ENCODE measurements at regions not wholly inside any gene's neighbourhood (a gene's known extent, or its start where the extent isn't known, plus 50 kb on each side); places are given as distances from the start of the nearest gene placed in this dataset.
"Not testable (repeated sequence)": the region's sequence is repeated elsewhere in the genome, so short reads cannot be mapped to it uniquely, and the experiment has no call there.

DNA sequence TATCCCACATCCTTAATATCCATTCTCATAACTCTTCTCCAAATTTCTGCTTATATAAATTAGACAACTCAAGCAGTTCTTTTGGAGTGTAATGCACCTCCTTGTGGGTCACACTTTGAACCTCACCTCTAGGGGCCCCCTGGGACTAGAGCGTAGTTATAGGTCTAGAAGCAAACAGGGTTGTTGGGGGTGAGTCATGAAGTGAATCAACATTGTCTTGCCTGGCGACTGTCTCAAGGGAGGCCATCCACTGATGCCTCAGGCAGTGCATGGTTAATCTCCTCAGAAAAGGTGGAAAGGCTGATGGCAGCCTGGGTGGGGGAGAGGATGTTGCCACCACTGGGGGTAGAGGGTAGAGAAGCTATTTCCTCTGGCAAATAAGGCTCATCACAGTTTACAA lies 129.1 kb downstream of the TNFRSF21 start:
- intact Hi-C loops (cut with DNase I; ENCODE audit: low total_unique reads), result no loop called here

GRCh38 chr6:47179286-47179685 lies 130.4 kb downstream of the TNFRSF21 start:
- peaks cover 0 to 3% (median 1%) of the 10 kb centered on the region in 4 donors for H3K4me1 ChIP-seq
- no peak overlapping the region for H3K27ac ChIP-seq
- no peaks in the 10 kb centered on the region for H3K36me3 ChIP-seq
- no peak overlapping the region for H3K4me3 ChIP-seq
- intact Hi-C loops (cut with DNase I; ENCODE audit: low total_unique reads) (no loop called here), in situ Hi-C loops (cut with MboI; ENCODE audit: low pct_ligation_motif_present in 1 of 4, low pct_unique_long_range_greater_than_20kb in 1 of 4, low sequenced_read_pairs in 3 of 4) (no loop called here)
- no peaks in the 10 kb centered on the region for H3K27me3 ChIP-seq
- no peaks in the 10 kb centered on the region for H3K9me3 ChIP-seq
- no peak for DNase-seq
- no peak for TF ChIP-seq POLR2A (IDR thresholded peaks at IDR 0.05)
- no peak for TF ChIP-seq POLR2AphosphoS5 (IDR thresholded peaks at IDR 0.05)
- TF ChIP-seq EP300 (IDR thresholded peaks at IDR 0.05; ENCODE audit: low read depth), result no peak
- no peak for TF ChIP-seq CTCF (IDR thresholded peaks at IDR 0.05)

More for the DNA sequence above, 129.1 kb downstream of the TNFRSF21 start:
- no peaks in the 10 kb centered on the region for H3K9me3 ChIP-seq
- no peak overlapping the region for H3K4me3 ChIP-seq
- 86% methylated on average over 2 of the region's 2 CpGs; no CpG with 5 or more reads in 1 of the 2 donors for WGBS, 2 donors (ENCODE audit: low coverage in 1 of 2)
- TF ChIP-seq POLR2AphosphoS5 (IDR thresholded peaks at IDR 0.05) (no peak), POLR2A (IDR thresholded peaks at IDR 0.05) (no peak)
- H3K27ac ChIP-seq, result no peak overlapping the region
- H3K36me3 ChIP-seq, result no peaks in the 10 kb centered on the region
- in situ Hi-C loops (cut with MboI; ENCODE audit: low pct_ligation_motif_present in 1 of 4, low pct_unique_long_range_greater_than_20kb in 1 of 4, low sequenced_read_pairs in 3 of 4), result no loop called here
- DNase-seq, result no peak
- H3K27me3 ChIP-seq, result no peaks in the 10 kb centered on the region
- peaks cover 0 to 3% (median 1%) of the 10 kb centered on the region in 4 donors for H3K4me1 ChIP-seq

- no peaks in the 10 kb centered on the region for H3K36me3 ChIP-seq
- no peak overlapping the region for H3K27ac ChIP-seq
- no peaks in the 10 kb centered on the region for H3K9me3 ChIP-seq
- TF ChIP-seq POLR2AphosphoS5 (IDR thresholded peaks at IDR 0.05), result no peak
- no peak for TF ChIP-seq CTCF (IDR thresholded peaks at IDR 0.05)
- no peak for TF ChIP-seq POLR2A (IDR thresholded peaks at IDR 0.05)
- no peak for TF ChIP-seq EP300 (IDR thresholded peaks at IDR 0.05; ENCODE audit: low read depth)
- in situ Hi-C loops (cut with MboI; ENCODE audit: low pct_ligation_motif_present in 1 of 4, low pct_unique_long_range_greater_than_20kb in 1 of 4, low sequenced_read_pairs in 3 of 4), result no loop called here
- DNase-seq, result no peak
- intact Hi-C loops (cut with DNase I; ENCODE audit: low total_unique reads), result no loop called here
- no peak overlapping the region for H3K4me3 ChIP-seq
- whole genome bisulfite sequencing, 2 donors (ENCODE audit: low coverage in 1 of 2), result 97 to 100% methylated on average over 2 to 3 of the region's 3 CpGs
- no peaks in the 10 kb centered on the region for H3K4me1 ChIP-seq
- H3K27me3 ChIP-seq, result no peaks in the 10 kb centered on the region
Measured at GRCh38 chr6:47175656-47176055, 133.5 kb upstream of the ADGRF1 start.

- no peak overlapping the region for H3K4me3 ChIP-seq
- intact Hi-C loops (cut with DNase I; ENCODE audit: low total_unique reads), result no loop called here
- in situ Hi-C loops (cut with MboI; ENCODE audit: low pct_ligation_motif_present in 1 of 4, low pct_unique_long_range_greater_than_20kb in 1 of 4, low sequenced_read_pairs in 3 of 4), result no loop called here
- no peaks in the 10 kb centered on the region for H3K36me3 ChIP-seq
- no peaks in the 10 kb centered on the region for H3K9me3 ChIP-seq
- no peak overlapping the region for H3K27ac ChIP-seq
- H3K27me3 ChIP-seq, result no peaks in the 10 kb centered on the region
- WGBS, 2 donors (ENCODE audit: low coverage in 1 of 2), result 77% methylated on average over 4 of the region's 4 CpGs; no CpG with 5 or more reads in 1 of the 2 donors
- TF ChIP-seq CTCF (IDR thresholded peaks at IDR 0.05), result no peak
- TF ChIP-seq POLR2AphosphoS5 (IDR thresholded peaks at IDR 0.05), result no peak
- TF ChIP-seq POLR2A (IDR thresholded peaks at IDR 0.05), result no peak
- TF ChIP-seq EP300 (IDR thresholded peaks at IDR 0.05; ENCODE audit: low read depth), result no peak
- no peak for DNase-seq
- H3K4me1 ChIP-seq, result no peaks in the 10 kb centered on the region
Measured at GRCh38 chr6:47174502-47175023, 132.4 kb upstream of the ADGRF1 start.

DNA sequence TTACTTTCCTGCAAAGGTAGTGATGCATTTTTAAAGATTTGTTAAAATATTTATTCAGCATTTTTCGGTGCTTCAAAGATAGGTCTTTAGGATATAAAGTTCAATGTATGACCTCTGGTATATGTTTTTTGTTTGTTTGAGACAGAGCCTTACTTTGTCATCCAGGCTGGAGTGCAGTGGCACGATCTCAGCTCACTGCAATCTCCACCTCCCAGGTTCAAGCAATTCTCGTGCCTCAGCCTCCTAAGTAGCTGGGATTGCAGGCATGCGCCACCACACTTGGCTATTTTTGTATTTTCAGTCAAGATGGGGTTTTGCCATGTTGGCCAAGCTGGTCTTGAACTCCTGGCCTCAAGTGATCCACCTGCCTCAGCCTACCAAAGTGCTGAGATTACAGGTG lies 131.9 kb upstream of the ADGRF1 start:
- in situ Hi-C loops (cut with MboI; ENCODE audit: low pct_ligation_motif_present in 1 of 4, low pct_unique_long_range_greater_than_20kb in 1 of 4, low sequenced_read_pairs in 3 of 4); DNase-seq; H3K36me3 ChIP-seq; intact Hi-C loops (cut with DNase I; ENCODE audit: low total_unique reads); H3K4me1 ChIP-seq; H3K27me3 ChIP-seq; H3K4me3 ChIP-seq; H3K9me3 ChIP-seq; H3K27ac ChIP-seq: not testable (repeated sequence)
- WGBS, 2 donors (ENCODE audit: low coverage in 1 of 2), result 89 to 92% methylated on average over 4 of the region's 4 CpGs

- H3K4me1 ChIP-seq; H3K36me3 ChIP-seq; H3K27me3 ChIP-seq; intact Hi-C loops (cut with DNase I; ENCODE audit: low total_unique reads); DNase-seq; in situ Hi-C loops (cut with MboI; ENCODE audit: low pct_ligation_motif_present in 1 of 4, low pct_unique_long_range_greater_than_20kb in 1 of 4, low sequenced_read_pairs in 3 of 4); H3K9me3 ChIP-seq; H3K4me3 ChIP-seq; H3K27ac ChIP-seq: not testable (repeated sequence)
- WGBS, 2 donors (ENCODE audit: low coverage in 1 of 2), result 92% methylated on average over 3 of the region's 3 CpGs; no CpG with 5 or more reads in 1 of the 2 donors
Measured at GRCh38 chr6:47173145-47173544, 131.0 kb upstream of the ADGRF1 start.
